SK-N-SH (cell line): ENCODE measurements at regions not wholly inside any gene's neighbourhood (a gene's known extent, or its start where the extent isn't known, plus 50 kb on each side); places are given as distances from the start of the nearest gene placed in this dataset.

ENCODE experiments used
- CTCF ChIA-PET: fragments of 300-600, 350-600 bp; formaldehyde crosslinking; extraction: SDS; loops from one replicate; lab custom pipeline; 2021; lab: Yijun Ruan, JAX
- POLR2A ChIA-PET: fragments of 350-600 bp; sonication (Branson Sonifier 250); formaldehyde crosslinking; extraction: SDS; loops from one replicate; lab custom pipeline; 2020; ENCODE audit warnings: antibody characterized with exemption, inconsistent platforms; lab: Yijun Ruan, JAX
- DNase-seq: peaks from one replicate; pipeline ENCODE4 v3.0.0; 2012
- H2AFZ ChIP-seq: fragments of 200-600 bp; sonication (generic); 2 replicates; pipeline ENCODE4 v1.8.1; 2016; ENCODE audit warnings: antibody characterized with exemption, mild to moderate bottlenecking, low read depth
- H3F3A ChIP-seq: fragments of 200-600 bp; sonication (generic); replicated peaks from 2 replicates; pipeline ENCODE3; 2016; ENCODE audit warnings: antibody characterized with exemption, mild to moderate bottlenecking; ENCODE audit not compliant: insufficient read depth
- H3K27ac ChIP-seq, 2 experiments: fragments of 200-500 bp in 1 of 2; fragments of 200-600 bp in 1 of 2; sonication (Bioruptor generic) in 1 of 2; sonication (generic), shearing (Covaris generic) in 1 of 2; 2 replicates each; pipeline versions ENCODE4 v1.5.1 to v1.6.1; 2014 to 2016; ENCODE audit warnings: low read depth in 2 of 2, inconsistent platforms in 1 of 2, low read length in 1 of 2, mild to moderate bottlenecking in 1 of 2, mixed read lengths in 1 of 2
- H3K27me3 ChIP-seq: fragments of 200-600 bp; sonication (generic), shearing (Covaris generic); 2 replicates; pipeline ENCODE4 v1.6.1; 2016; ENCODE audit warnings: mixed run types; ENCODE audit not compliant: insufficient read depth
- H3K36me3 ChIP-seq, 2 experiments: fragments of 200-500 bp in 1 of 2; fragments of 200-600 bp in 1 of 2; sonication (Bioruptor generic) in 1 of 2; sonication (generic) in 1 of 2; replicated peaks in 1 of 2; 2 replicates each; pipeline versions ENCODE3 to v1.5.1; 2014 to 2016; ENCODE audit warnings: low read length in 1 of 2, mild to moderate bottlenecking in 1 of 2; ENCODE audit not compliant: insufficient read depth in 2 of 2, control insufficient read depth in 1 of 2
- H3K4me1 ChIP-seq, 2 experiments: fragments of 200-500 bp in 1 of 2; fragments of 200-600 bp in 1 of 2; sonication (Bioruptor generic) in 1 of 2; sonication (generic), shearing (Covaris generic) in 1 of 2; 2 replicates each; pipeline versions ENCODE4 v1.5.1 to v1.6.1; 2014 to 2016; ENCODE audit warnings: low read depth in 1 of 2, low read length in 1 of 2, mixed run types in 1 of 2; ENCODE audit not compliant: insufficient read depth in 2 of 2, control insufficient read depth in 1 of 2
- H3K4me2 ChIP-seq: fragments of 200-600 bp; sonication (generic), shearing (Covaris generic); 2 replicates; pipeline ENCODE4 v1.6.1; 2017; ENCODE audit warnings: mixed run types
- H3K4me3 ChIP-seq, 2 experiments: fragments of 200-500 bp in 1 of 2; fragments of 200-600 bp in 1 of 2; sonication (Bioruptor generic) in 1 of 2; sonication (generic), shearing (Covaris generic) in 1 of 2; 2 replicates each; pipeline versions ENCODE4 v1.5.1 to v1.8.1; 2014 to 2016; ENCODE audit warnings: low read depth in 2 of 2, inconsistent platforms in 1 of 2, low read length in 1 of 2, mild to moderate bottlenecking in 1 of 2, mixed read lengths in 1 of 2, moderate library complexity in 1 of 2
- H3K79me2 ChIP-seq: fragments of 200-600 bp; sonication (generic); 2 replicates; pipeline ENCODE4 v1.8.1; 2017; ENCODE audit warnings: mild to moderate bottlenecking; ENCODE audit not compliant: insufficient read depth
- H3K9ac ChIP-seq: fragments of 200-600 bp; sonication (generic); 2 replicates; pipeline ENCODE4 v1.6.1; 2017; ENCODE audit warnings: mixed run types
- H3K9me2 ChIP-seq: fragments of 200-600 bp; sonication (generic); 2 replicates; pipeline ENCODE4 v1.6.1; 2017; ENCODE audit warnings: mixed run types
- H3K9me3 ChIP-seq: fragments of 200-600 bp; sonication (generic); 2 replicates; pipeline ENCODE4 v1.6.1; 2017; ENCODE audit warnings: mixed run types, mild to moderate bottlenecking, moderate library complexity
- H4K20me1 ChIP-seq: fragments of 200-600 bp; sonication (generic); 2 replicates; pipeline ENCODE4 v1.6.1; 2017; ENCODE audit warnings: mild to moderate bottlenecking, mixed run types; ENCODE audit not compliant: insufficient read depth
- CHD2 ChIP-seq: fragments of 150-350 bp; IDR thresholded peaks from 2 replicates; pipeline ENCODE4 v1.6.1; 2018; ENCODE audit warnings: low read length; ENCODE audit not compliant: partially characterized antibody
- CTCF ChIP-seq: fragments of 200-600 bp; sonication (generic); IDR thresholded peaks from 2 replicates; pipeline ENCODE4 v1.6.1; 2017; ENCODE audit warnings: antibody characterized with exemption, mild to moderate bottlenecking, moderate library complexity
- EZH2phosphoT487 ChIP-seq: fragments of 200-600 bp; sonication (generic); IDR thresholded peaks from 2 replicates; pipeline ENCODE4 v1.6.1; 2017; ENCODE audit warnings: low read depth, mixed run types, mild to moderate bottlenecking, antibody characterized with exemption, moderate library complexity, borderline replicate concordance
- FOSL2 ChIP-seq: IDR thresholded peaks from 2 replicates; pipeline ENCODE4 v1.4.0; 2012; ENCODE audit warnings: low read depth, mild to moderate bottlenecking, moderate library complexity, borderline replicate concordance
- FOXJ3 ChIP-seq: sonication (generic); formaldehyde crosslinking; IDR thresholded peaks from 2 replicates; pipeline ENCODE4 v1.5.1; 2020; ENCODE audit warnings: mild to moderate bottlenecking, missing genetic modification reagents
- GABPA ChIP-seq: IDR thresholded peaks from 2 replicates; pipeline ENCODE4 v1.4.0; 2012; ENCODE audit warnings: low read depth, mild to moderate bottlenecking
- GATA2 ChIP-seq: sonication (generic); formaldehyde crosslinking; IDR thresholded peaks from 2 replicates; pipeline ENCODE4 v1.5.0; 2020; ENCODE audit warnings: mild to moderate bottlenecking, missing genetic modification reagents
- MAX ChIP-seq: IDR thresholded peaks from 2 replicates; pipeline ENCODE4 v1.4.0; 2012; ENCODE audit warnings: low read depth
- MEF2A ChIP-seq: IDR thresholded peaks from 2 replicates; pipeline ENCODE4 v1.4.0; 2012; ENCODE audit warnings: low read depth, borderline replicate concordance
- MXI1 ChIP-seq: IDR thresholded peaks from 2 replicates; pipeline ENCODE4 v1.6.1; 2012; ENCODE audit warnings: mild to moderate bottlenecking, low read depth, low read length, improper control_type of control experiment
- NFIC ChIP-seq: IDR thresholded peaks from 2 replicates; pipeline ENCODE4 v1.4.0; 2012; ENCODE audit warnings: borderline replicate concordance
- NRF1 ChIP-seq: IDR thresholded peaks from 2 replicates; pipeline ENCODE4 v1.6.1; 2012; ENCODE audit warnings: low read depth, mild to moderate bottlenecking, low read length
- SIN3A ChIP-seq: IDR thresholded peaks from 2 replicates; pipeline ENCODE4 v1.6.1; 2012; ENCODE audit warnings: low read depth, mild to moderate bottlenecking, low read length, moderate library complexity, borderline replicate concordance
- SMC3 ChIP-seq: IDR thresholded peaks from 2 replicates; pipeline ENCODE4 v1.6.1; 2012; ENCODE audit warnings: low read depth, low read length, improper control_type of control experiment
- WGBS: methylation state at CpG from one replicate; pipeline ENCODE4 v1.1.6; 2017; ENCODE audit warnings: low lambda C conversion rate; 5-methylcytosine and 5-hydroxymethylcytosine counted together

DNA sequence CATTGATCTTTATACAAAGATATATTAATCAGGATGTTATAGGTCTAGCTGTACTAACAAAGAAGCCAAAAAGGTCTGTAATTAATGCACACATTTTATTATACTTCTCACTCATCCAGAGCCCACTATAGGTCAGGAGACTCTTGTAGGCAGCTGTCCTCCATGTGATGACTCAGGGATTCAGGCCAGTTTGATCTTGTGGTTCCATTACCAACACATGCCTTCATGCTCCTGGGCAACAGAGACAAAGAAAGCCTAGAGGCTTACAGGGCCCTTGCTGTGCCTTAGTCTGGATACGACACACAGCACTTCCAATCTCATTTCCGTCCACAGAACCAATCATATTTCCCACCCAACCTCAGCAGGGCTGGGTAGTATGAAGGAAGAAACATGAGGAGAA, 150.3 kb upstream of the NCAM1 start:
- ChIA-PET CTCF (interaction anchor here (1.8 to 2.4 kb wide), 2 partner anchors 12 to 16 kb away, joined by 5 read pairs; no protein-coding TSS in a partner anchor), POLR2A (no interaction called here)
- Histone ChIP-seq H3K27me3 (no peaks in the 10 kb centered on the region), H4K20me1 (no peaks in the 10 kb centered on the region), H3K4me2 (no peak overlapping the region), H3K4me3 (no peak overlapping the region), H3K9ac (no peak overlapping the region), H2AFZ (no peak overlapping the region), H3K4me1 (peaks cover 4 to 11% of the 10 kb centered on the region in 2 experiments; a peak in 2 of 4 replicates), H3K9me2 (no peaks in the 10 kb centered on the region), H3K36me3 (no peaks in the 10 kb centered on the region), H3K79me2 (no peaks in the 10 kb centered on the region), H3K27ac (no peak overlapping the region), H3K9me3 (no peaks in the 10 kb centered on the region), H3F3A (no peaks in the 10 kb centered on the region)
- TF ChIP-seq SMC3 (no peak), NFIC (no peak), MAX (no peak), CTCF (no peak), GATA2 (CRISPR knock-in tag) (no peak), MXI1 (no peak), EZH2phosphoT487 (no peak)
- 39% methylated on average over 2 of the region's 2 CpGs for WGBS
- DNase-seq = no peak

GRCh38 chr11:112811783-112812182, 149.4 kb upstream of the NCAM1 start:
- Histone ChIP-seq H3K4me2 (no peak overlapping the region), H3K27me3 (no peaks in the 10 kb centered on the region), H2AFZ (no peak overlapping the region), H4K20me1 (no peaks in the 10 kb centered on the region), H3K9ac (no peak overlapping the region), H3K9me2 (no peaks in the 10 kb centered on the region), H3K27ac (no peak overlapping the region), H3K79me2 (no peaks in the 10 kb centered on the region), H3K4me1 (peaks cover 3 to 4% of the 10 kb centered on the region in 2 experiments; a peak in 2 of 4 replicates), H3K36me3 (no peaks in the 10 kb centered on the region), H3K9me3 (no peaks in the 10 kb centered on the region), H3K4me3 (no peak overlapping the region), H3F3A (no peaks in the 10 kb centered on the region)
- ChIA-PET POLR2A (no interaction called here), CTCF (interaction anchor here (0.6 to 2.4 kb wide), 4 partner anchors 11 to 224 kb away, joined by 3 to 5 read pairs (median 4); no protein-coding TSS in a partner anchor)
- DNase-seq = no peak
- no peak for TF ChIP-seq NRF1
- no peak for TF ChIP-seq CHD2
- TF ChIP-seq SIN3A = no peak
- no peak for TF ChIP-seq GABPA
- no peak for TF ChIP-seq FOSL2
- TF ChIP-seq MEF2A = no peak
- TF ChIP-seq FOXJ3 = no peak
- WGBS = 27% methylated on average over 4 of the region's 4 CpGs
